ENCODE measurements at regions not wholly inside any gene's neighbourhood (a gene's known extent, or its start where the extent isn't known, plus 50 kb on each side); places are given as distances from the start of the nearest gene placed in this dataset.
A peak's percentile ranks its signal among the peaks of the same experiment; 100 is the strongest.

DNA sequence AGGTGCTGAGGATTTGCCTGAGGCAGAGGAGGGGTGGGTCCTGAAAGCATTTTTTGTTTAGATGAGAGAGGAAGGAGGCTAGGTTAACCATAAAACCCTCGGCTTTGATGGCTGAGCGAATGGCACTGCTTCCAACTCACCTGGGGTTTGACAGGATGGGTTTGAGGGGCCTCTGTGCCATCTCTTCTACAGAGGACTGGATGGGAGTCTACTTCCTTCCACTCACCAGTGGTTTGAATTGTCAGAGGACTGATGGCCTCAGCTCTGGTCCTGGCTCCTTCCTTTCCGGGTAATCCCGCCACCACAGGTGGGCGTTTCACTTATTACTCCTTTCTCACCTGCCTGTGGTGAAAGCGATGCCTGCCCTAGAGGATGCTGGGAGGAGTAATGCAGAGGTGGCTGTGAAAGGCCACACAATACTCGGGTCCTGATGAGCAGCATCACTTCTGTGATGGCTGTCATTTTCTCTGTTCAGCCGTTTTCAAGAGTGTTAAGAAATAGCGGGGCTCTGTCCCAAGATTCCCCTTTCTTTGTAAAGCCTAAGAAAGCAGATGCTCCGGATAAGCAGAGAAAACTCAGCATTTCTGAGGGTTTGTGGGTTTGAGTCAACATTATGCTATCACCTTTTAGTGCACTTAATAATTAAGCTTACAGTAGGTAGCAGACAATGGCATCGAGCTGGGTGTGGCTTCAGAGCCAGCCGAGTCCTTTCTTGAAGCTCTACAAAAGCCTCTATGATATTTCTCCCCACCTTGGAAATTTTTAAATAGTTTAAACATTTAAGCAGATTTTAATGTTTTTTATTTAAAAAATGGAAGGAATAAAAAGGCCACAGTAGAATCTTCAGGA lies 220.7 kb downstream of the HLX start:
- DNase-seq (ENCODE audit: extremely low read depth in 1 of 2, low read depth in 1 of 2), result peak; percentile 9 to 18

- no peak for DNase-seq (ENCODE audit: extremely low read depth in 1 of 2, low read depth in 1 of 2)
These were observed 221.4 kb downstream of the HLX start for GRCh38 chr1:221100611-221101010.

GRCh38 chr1:221101807-221102605 lies 222.8 kb downstream of the HLX start:
- DNase-seq (ENCODE audit: extremely low read depth in 1 of 2, low read depth in 1 of 2), result no peak

- DNase-seq (ENCODE audit: extremely low read depth in 1 of 2, low read depth in 1 of 2), result no peak
These were observed 225.4 kb downstream of the HLX start for GRCh38 chr1:221104596-221104995.

- no peak for DNase-seq (ENCODE audit: extremely low read depth in 1 of 2, low read depth in 1 of 2)
These were observed 226.3 kb downstream of the HLX start for GRCh38 chr1:221105578-221105977.

DNA sequence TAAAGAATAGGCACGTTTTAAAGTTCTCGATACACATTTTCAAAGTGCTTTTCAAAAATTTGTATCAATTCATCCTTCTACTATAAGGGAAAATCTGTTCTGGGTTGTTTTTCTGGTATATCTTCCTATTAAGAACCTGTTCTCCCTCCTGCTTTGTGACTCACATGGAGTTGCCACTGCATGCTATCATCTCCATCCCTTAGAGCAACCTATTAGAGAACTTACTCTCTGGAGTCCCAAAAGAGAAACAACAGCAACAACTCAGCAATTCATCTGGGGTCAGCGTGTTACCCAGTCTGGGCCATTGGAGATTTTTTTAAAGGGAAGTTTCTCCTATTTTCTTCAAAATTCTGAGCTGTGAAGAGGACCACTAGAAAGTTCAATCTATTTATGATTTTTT lies 227.4 kb downstream of the HLX start:
- no peak for DNase-seq (ENCODE audit: extremely low read depth in 1 of 2, low read depth in 1 of 2)

DNA sequence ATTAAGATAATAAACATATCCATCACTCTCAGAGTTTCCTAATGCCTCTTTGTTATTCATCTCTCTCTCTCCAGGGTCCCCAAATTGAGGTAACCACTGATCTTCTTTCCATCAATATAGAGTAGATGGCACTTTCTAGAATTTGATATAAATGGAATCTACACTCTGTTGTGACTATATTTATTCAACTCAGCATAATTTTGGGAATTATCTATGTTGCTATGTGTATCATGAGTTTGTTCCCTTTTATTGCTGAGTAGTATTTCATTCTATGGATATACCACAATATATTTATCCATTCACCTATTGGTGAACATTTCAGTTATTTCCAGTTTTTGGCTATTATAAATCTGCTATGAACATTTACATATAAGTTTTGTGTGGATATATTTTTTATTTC lies 230.7 kb downstream of the HLX start:
- no peak for DNase-seq (ENCODE audit: extremely low read depth in 1 of 2, low read depth in 1 of 2)

GRCh38 chr1:221117133-221117532 lies 237.9 kb downstream of the HLX start:
- DNase-seq (ENCODE audit: extremely low read depth in 1 of 2, low read depth in 1 of 2), result no peak

DNA sequence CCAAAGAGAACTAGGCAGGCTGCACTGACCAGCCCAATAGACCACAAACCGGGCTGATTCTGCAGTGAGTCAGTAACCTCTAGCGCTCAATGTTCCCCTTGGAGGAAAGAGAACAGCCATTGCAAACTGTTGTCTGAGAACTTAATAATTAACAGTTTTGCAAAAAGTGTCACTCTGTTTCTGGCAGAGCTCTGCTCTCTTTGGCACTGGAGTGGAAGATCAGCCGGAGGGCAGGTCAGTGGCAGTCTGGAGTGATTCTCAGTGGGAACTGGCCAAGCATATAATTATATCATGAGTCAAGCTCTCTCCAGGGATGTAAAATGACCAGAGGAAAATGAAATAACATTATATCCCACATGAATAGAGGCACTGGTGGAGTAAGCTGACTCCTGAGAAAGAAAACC lies 238.3 kb downstream of the HLX start:
- DNase-seq (ENCODE audit: extremely low read depth in 1 of 2, low read depth in 1 of 2), result no peak

GRCh38 chr1:221118176-221118937 lies 239.1 kb downstream of the HLX start:
- no peak for DNase-seq (ENCODE audit: extremely low read depth in 1 of 2, low read depth in 1 of 2)

DNA sequence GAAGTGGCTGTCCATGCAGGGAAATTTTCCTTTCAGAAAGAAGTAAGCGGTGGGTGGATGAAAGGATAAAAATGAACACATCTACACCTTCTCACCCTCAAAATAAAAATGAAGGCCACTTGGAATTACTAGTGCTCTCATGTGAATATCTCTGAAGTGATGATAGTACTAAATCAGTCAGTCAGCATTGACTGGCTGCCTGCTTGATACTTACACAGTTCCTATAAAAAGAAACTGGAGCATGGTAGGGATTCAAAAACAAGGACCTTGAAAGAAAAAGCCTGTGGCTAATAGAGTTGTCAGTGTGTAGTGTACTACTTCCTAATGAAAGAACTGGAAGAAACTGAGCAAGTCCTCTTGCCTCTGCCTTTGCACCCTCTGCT lies 239.7 kb downstream of the HLX start:
- DNase-seq (ENCODE audit: extremely low read depth in 1 of 2, low read depth in 1 of 2), result no peak

DNA sequence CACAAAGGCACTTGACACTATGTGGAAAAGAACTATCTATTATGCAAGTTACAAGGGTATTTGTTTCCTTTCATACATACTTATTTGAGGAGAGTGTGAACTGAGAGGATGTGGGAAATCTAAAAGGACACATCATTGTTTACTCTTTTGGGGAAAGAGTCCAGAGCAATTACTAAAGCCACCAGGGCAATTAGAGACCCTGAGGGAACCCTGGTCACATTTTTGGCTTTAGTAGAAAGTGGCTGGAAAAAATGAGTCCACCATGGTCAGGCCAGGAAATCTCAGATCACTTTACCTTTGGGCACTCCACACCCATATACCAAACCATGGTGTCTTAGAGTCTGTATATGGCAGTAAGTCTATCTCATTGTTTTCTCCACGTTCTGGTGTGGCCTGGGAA lies 243.3 kb downstream of the HLX start:
- DNase-seq (ENCODE audit: extremely low read depth in 1 of 2, low read depth in 1 of 2), result no peak

DNA sequence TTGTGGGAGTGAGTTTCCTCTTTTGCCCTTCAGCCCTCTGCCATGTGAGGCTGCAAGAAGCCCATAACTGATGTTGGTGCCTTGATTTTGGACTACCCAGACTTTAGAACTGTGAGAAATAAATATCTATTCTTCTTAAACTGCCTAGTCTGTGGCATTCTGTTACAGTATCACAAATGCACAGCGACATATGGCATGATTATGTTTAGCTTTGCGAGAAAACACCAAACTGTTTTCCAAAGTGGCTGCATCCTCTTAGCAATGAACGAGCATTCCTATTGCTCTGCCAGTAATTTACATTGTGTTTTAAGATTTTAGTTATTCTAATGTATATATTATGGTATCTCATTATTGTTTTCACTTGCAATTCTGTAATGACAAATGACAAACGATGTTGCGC lies 246.7 kb downstream of the HLX start:
- DNase-seq (ENCODE audit: extremely low read depth in 1 of 2, low read depth in 1 of 2), result no peak

DNA sequence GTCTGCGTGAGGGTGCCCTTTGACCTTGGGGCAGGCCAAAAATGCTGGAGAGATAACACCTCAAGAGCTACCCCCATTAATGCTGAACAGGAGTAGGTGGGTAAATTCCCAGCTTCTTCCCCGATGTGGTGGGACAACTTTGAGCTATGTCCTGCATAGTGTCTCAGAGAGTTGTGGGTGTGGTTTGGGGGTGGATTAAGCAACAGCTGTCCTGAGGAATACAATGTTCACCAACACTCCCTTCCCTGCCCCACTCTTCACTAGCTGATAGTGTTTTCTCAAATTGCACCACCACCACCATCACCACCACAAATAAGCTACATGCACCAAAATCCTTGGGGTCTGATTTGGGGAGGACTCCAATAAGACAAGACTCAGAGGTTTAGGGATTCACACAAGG lies 258.4 kb downstream of the HLX start:
- no peak for DNase-seq (ENCODE audit: extremely low read depth in 1 of 2, low read depth in 1 of 2)

GRCh38 chr1:221138516-221138915 lies 259.3 kb downstream of the HLX start:
- no peak for DNase-seq (ENCODE audit: extremely low read depth in 1 of 2, low read depth in 1 of 2)

GRCh38 chr1:221139991-221140390 lies 260.7 kb downstream of the HLX start:
- no peak for DNase-seq (ENCODE audit: extremely low read depth in 1 of 2, low read depth in 1 of 2)

DNA sequence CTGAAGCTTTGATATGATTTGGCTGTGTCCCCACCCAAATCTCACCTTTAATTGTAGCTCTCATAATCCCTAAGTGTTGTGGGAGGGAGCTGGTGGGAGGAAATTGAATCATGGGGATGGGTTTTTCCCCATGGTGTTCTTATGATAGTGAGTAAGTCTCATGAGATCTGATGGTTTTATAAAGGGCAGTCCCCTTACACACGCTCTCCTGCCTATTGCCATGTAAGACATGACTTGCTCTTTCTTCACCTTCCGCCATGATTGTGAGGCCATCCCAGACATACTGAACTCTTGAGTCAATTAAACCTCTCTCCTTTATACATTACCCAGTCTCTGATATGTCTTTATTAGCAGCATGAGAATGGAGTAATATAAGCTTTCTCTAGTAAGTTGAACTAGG lies 261.9 kb downstream of the HLX start:
- DNase-seq (ENCODE audit: extremely low read depth in 1 of 2, low read depth in 1 of 2), result no peak

- DNase-seq (ENCODE audit: extremely low read depth in 1 of 2, low read depth in 1 of 2), result no peak
These were observed 262.5 kb downstream of the HLX start for GRCh38 chr1:221141606-221142285.

DNA sequence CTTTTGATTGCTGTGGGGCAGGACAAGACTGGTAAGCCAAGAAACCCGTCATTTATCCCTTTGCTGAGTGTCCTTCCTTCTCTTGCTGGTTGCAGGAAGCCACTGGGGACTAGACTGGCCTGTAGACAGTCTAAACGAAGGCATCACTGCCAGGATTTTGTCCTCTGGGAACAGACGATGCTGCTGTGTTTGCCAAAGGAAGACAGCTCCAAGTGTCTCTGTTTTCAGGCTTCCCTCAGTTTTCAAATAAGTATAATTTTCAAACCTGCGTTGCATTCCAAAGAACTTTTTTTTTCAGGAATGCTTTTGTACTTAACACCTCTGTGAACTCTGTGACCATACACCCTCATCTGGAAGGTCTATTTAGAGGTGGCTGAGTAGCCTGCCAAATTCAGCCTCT lies 269.4 kb downstream of the HLX start:
- no peak for DNase-seq (ENCODE audit: extremely low read depth in 1 of 2, low read depth in 1 of 2)

GRCh38 chr1:221149111-221149510 lies 269.9 kb downstream of the HLX start:
- DNase-seq (ENCODE audit: extremely low read depth in 1 of 2, low read depth in 1 of 2), result no peak

DNA sequence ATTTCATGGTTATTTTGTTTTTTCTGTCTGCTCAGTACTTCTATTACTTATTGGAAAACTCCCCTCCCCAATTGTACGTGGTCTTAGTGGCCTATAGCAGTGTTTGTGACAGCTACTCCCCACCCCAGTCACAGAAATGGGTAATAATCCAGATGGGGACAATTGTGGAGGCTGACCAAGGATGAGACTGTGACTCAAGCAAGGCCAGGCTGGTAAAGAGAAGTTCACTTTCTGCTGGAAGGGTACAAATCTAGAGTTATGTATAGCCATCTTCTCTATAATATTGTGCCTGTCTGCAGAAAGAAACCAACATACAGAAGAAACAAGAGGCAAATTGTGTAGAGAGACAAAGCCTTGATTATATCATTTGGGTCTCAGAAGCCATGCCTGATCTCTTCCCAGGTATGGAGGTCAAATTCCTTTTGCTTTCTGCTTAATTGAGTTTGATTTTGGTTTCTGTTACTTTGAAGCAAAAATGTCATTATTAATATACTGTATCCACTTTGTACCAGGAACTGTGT lies 270.4 kb downstream of the HLX start:
- no peak for DNase-seq (ENCODE audit: extremely low read depth in 1 of 2, low read depth in 1 of 2)

All from stimulated activated CD8-positive, alpha-beta memory T cell treated with anti-CD3 and anti-CD28 coated beads, Interleukin-7, amount 100 ng/mL, for 48 hours (primary cell).